RPMI8226 (cell line): ENCODE measurements at regions not wholly inside any gene's neighbourhood (a gene's known extent, or its start where the extent isn't known, plus 50 kb on each side); places are given as distances from the start of the nearest gene placed in this dataset.
"Not testable (repeated sequence)": the region's sequence is repeated elsewhere in the genome, so short reads cannot be mapped to it uniquely, and the experiment has no call there.

Source experiments
- DNase-seq: peaks from one replicate; pipeline ENCODE4 v3.0.0-alpha.2; 2015

- not testable (repeated sequence) for DNase-seq
Measured at GRCh38 chr15:20168221-20168620, 373.4 kb downstream of the GOLGA6L6 start.

- not testable (repeated sequence) for DNase-seq
Measured at GRCh38 chr15:20153528-20153927, 388.1 kb downstream of the GOLGA6L6 start.

GRCh38 chr15:20148679-20149078 lies 392.9 kb downstream of the GOLGA6L6 start:
- DNase-seq, result not testable (repeated sequence)

GRCh38 chr15:20148008-20148407 lies 393.6 kb downstream of the GOLGA6L6 start:
- not testable (repeated sequence) for DNase-seq

- DNase-seq, result not testable (repeated sequence)
Measured at GRCh38 chr15:20144333-20145036, 397.1 kb downstream of the GOLGA6L6 start.

GRCh38 chr15:20142906-20143305 lies 398.7 kb downstream of the GOLGA6L6 start:
- DNase-seq, result not testable (repeated sequence)

GRCh38 chr15:20142410-20142809 lies 399.2 kb downstream of the GOLGA6L6 start:
- DNase-seq, result not testable (repeated sequence)

- DNase-seq, result not testable (repeated sequence)
Measured at GRCh38 chr15:20124668-20125067, 416.9 kb downstream of the GOLGA6L6 start.

- peak; percentile 21 for DNase-seq
Measured at GRCh38 chr15:20106026-20106425, 435.6 kb downstream of the GOLGA6L6 start.

GRCh38 chr15:20105011-20105990 lies 436.3 kb downstream of the GOLGA6L6 start:
- DNase-seq, result not testable (repeated sequence)

- DNase-seq, result not testable (repeated sequence)
Measured at GRCh38 chr15:20104551-20104950, 437.0 kb downstream of the GOLGA6L6 start.

GRCh38 chr15:20102862-20103261 lies 438.7 kb downstream of the GOLGA6L6 start:
- not testable (repeated sequence) for DNase-seq

- DNase-seq, result not testable (repeated sequence)
Measured at GRCh38 chr15:20102209-20102608, 439.4 kb downstream of the GOLGA6L6 start.

- DNase-seq, result not testable (repeated sequence)
Measured at GRCh38 chr15:20101281-20101680, 440.3 kb downstream of the GOLGA6L6 start.

- DNase-seq, result not testable (repeated sequence)
Measured at GRCh38 chr15:20100604-20101270, 440.9 kb downstream of the GOLGA6L6 start.

- DNase-seq, result not testable (repeated sequence)
Measured at GRCh38 chr15:20095699-20096303, 445.8 kb downstream of the GOLGA6L6 start.

- DNase-seq, result not testable (repeated sequence)
Measured at GRCh38 chr15:20089541-20089940, 452.1 kb downstream of the GOLGA6L6 start.

GRCh38 chr15:20084026-20084425 lies 457.6 kb downstream of the GOLGA6L6 start:
- not testable (repeated sequence) for DNase-seq

- not testable (repeated sequence) for DNase-seq
Measured at GRCh38 chr15:20074082-20074481, 467.5 kb downstream of the GOLGA6L6 start.

GRCh38 chr15:20069043-20069442 lies 472.6 kb downstream of the GOLGA6L6 start:
- not testable (repeated sequence) for DNase-seq

GRCh38 chr15:20066173-20066572 lies 475.4 kb downstream of the GOLGA6L6 start:
- not testable (repeated sequence) for DNase-seq

- DNase-seq, result not testable (repeated sequence)
Measured at GRCh38 chr15:20065508-20065907, 476.1 kb downstream of the GOLGA6L6 start.
